Heart right ventricle (tissue), 16 donors: ENCODE measurements at regions not wholly inside any gene's neighbourhood (a gene's known extent, or its start where the extent isn't known, plus 50 kb on each side); places are given as distances from the start of the nearest gene placed in this dataset.

Experiments used
- ATAC-seq, 8 donors: fragments of 200-7000 bp; cut with Tn5 transposase; one replicate each; pipeline ENCODE4 v1.9.1; 2020; ENCODE audit warnings: mild to moderate bottlenecking in 8 of 8, moderate library complexity in 8 of 8, moderate number of reproducible peaks in 1 of 8
- DNase-seq, 2 donors: peaks; one replicate each; pipeline ENCODE4 v3.0.0-alpha.2; 2020
- H3K27ac ChIP-seq, 10 donors: fragments of 200-600 bp; sonication (generic) in 2 of 10; one replicate each; pipeline versions ENCODE4 v1.5.0 to v1.8.0; 2020 to 2022; ENCODE audit warnings: mild to moderate bottlenecking in 3 of 10
- H3K27me3 ChIP-seq, 7 donors: fragments of 200-600 bp; one replicate each; pipeline ENCODE4 v1.8.0; 2021 to 2022; ENCODE audit warnings: mild to moderate bottlenecking in 2 of 7
- H3K36me3 ChIP-seq, 9 donors: fragments of 200-600 bp; sonication (generic) in 1 of 9; one replicate each; pipeline versions ENCODE4 v1.5.0 to v1.8.0; 2020 to 2022; ENCODE audit warnings: mild to moderate bottlenecking in 2 of 9
- H3K4me1 ChIP-seq, 9 donors: fragments of 200-600 bp; sonication (generic) in 1 of 9; one replicate each; pipeline versions ENCODE4 v1.5.0 to v1.8.0; 2020 to 2022; ENCODE audit warnings: mild to moderate bottlenecking in 4 of 9
- H3K4me3 ChIP-seq, 10 donors: fragments of 200-600 bp; sonication (generic) in 2 of 10; one replicate each; pipeline versions ENCODE4 v1.5.0 to v1.8.0; 2020 to 2022; ENCODE audit warnings: mild to moderate bottlenecking in 7 of 10, moderate library complexity in 2 of 10
- H3K9me3 ChIP-seq, 11 donors: fragments of 200-600 bp in 10 of 11; sonication (generic) in 2 of 11; one replicate each; pipeline versions ENCODE4 v1.5.0 to v1.8.0; 2013 to 2022; ENCODE audit warnings: mild to moderate bottlenecking in 2 of 11, control low read depth in 1 of 11, moderate library complexity in 1 of 11
- WGBS, 2 donors: extraction: QIAGEN DNeasy Blood & Tissue Kit; methylation state at CpG; one replicate each; pipeline ENCODE4 v1.1.7; 2013; ENCODE audit warnings: inconsistent platforms in 1 of 2; 5-methylcytosine and 5-hydroxymethylcytosine counted together
- intact Hi-C, 10 donors: fragments of 100-400 bp; cut with DNase I; formaldehyde crosslinking; loops; one replicate each; pipeline versions ENCODE4 v1.11.1 to v1.14.2; 2022
- TF ChIP-seq, protein P1 (sequence below), 9 donors: fragments of 200-600 bp; sonication (generic) in 2 of 9; IDR thresholded peaks; one replicate each; pipeline versions ENCODE4 v1.5.0 to v1.8.0; 2021 to 2022; ENCODE audit warnings: antibody characterized with exemption in 9 of 9, mild to moderate bottlenecking in 5 of 9, moderate library complexity in 1 of 9
- donor health status: Arrhythmogenic right ventricular cardiomyopathy.
- donor health status: ischemic (EF 13 %, LVEDD 7.1; RV severe dilation, severe dysfunction).
- donor health status: healthy with polysubstance abuse.
- donor health status: DM: no; HTN: yes; CAD: no.
- donor health status: DM: no; HTN: no; CAD: no.
- donor health status: ischemic (EF 25% LVEDD 6.9; RV normal size, moderate dysfunction).
- donor health status: ischemic (EF 25% LVEDD 5.7; RV mildly dilated, moderate dysfunction).
- donor health status: healthy.
- donor health status: DM: yes; HTN: yes; CAD: no.
- donor health status: Ischemic cardiomyopathy.
- donor health status: ischemic (EF 35%, LVEDD 5.7; RV mildly dilated, moderate dysfunction).
- donor health status: nonischemic (EF 11% LVEDD 7.7; RV severe dilation, severe dysfunction).
- donor health status: DM: yes; HTN: yes; CAD: no.
- donor health status: PGD.
- donor health status: ischemic (EF 29% LVEDD 5.4; RV normal size, mild dysfunction).
- donor health status: nonischemic (EF 23%, LVEDD 6.1; RV moderate dilation, normal function).

GRCh38 chr5:42989190-42989589 is 50.9 kb downstream of the ANXA2R start:
- Histone ChIP-seq H3K9me3 (peaks cover 0 to 6% (median 0%) of the 10 kb centered on the region in 11 donors), H3K36me3 (peaks cover 0 to 5% (median 0%) of the 10 kb centered on the region in 9 donors), H3K27me3 (peaks cover 0 to 84% (median 50%) of the 10 kb centered on the region in 7 donors), H3K4me1 (peaks cover 0 to 77% (median 10%) of the 10 kb centered on the region in 9 donors), H3K27ac (peak overlapping the region in 1 of 10 donors; percentile 100), H3K4me3 (peak overlapping the region in 1 of 10 donors; percentile 76)
- DNase-seq: no peak
- 85 to 94% methylated on average over 1 of the region's 1 CpG for WGBS, 2 donors
- intact Hi-C loops: loop anchor here in 1 of 10 donors (10.0 kb wide), 1 partner anchor 84 kb away; no protein-coding TSS in a partner anchor
- TF ChIP-seq, protein P1, sequence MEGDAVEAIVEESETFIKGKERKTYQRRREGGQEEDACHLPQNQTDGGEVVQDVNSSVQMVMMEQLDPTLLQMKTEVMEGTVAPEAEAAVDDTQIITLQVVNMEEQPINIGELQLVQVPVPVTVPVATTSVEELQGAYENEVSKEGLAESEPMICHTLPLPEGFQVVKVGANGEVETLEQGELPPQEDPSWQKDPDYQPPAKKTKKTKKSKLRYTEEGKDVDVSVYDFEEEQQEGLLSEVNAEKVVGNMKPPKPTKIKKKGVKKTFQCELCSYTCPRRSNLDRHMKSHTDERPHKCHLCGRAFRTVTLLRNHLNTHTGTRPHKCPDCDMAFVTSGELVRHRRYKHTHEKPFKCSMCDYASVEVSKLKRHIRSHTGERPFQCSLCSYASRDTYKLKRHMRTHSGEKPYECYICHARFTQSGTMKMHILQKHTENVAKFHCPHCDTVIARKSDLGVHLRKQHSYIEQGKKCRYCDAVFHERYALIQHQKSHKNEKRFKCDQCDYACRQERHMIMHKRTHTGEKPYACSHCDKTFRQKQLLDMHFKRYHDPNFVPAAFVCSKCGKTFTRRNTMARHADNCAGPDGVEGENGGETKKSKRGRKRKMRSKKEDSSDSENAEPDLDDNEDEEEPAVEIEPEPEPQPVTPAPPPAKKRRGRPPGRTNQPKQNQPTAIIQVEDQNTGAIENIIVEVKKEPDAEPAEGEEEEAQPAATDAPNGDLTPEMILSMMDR (IDR thresholded peaks at IDR 0.05): no peak
- ATAC-seq: no peak

- intact Hi-C loops: loop anchor here in 1 of 10 donors (10.0 kb wide), 1 partner anchor 84 kb away; no protein-coding TSS in a partner anchor
- peaks cover 0 to 84% (median 44%) of the 10 kb centered on the region in 7 donors for H3K27me3 ChIP-seq
- DNase-seq (no peak), ATAC-seq (no peak)
- WGBS, 2 donors: 91 to 96% methylated on average over 2 of the region's 2 CpGs
- peaks cover 0 to 5% (median 0%) of the 10 kb centered on the region in 9 donors for H3K36me3 ChIP-seq
- H3K27ac ChIP-seq: no peak overlapping the region
- peaks cover 0 to 6% (median 0%) of the 10 kb centered on the region in 11 donors for H3K9me3 ChIP-seq
- peaks cover 0 to 72% (median 10%) of the 10 kb centered on the region in 9 donors for H3K4me1 ChIP-seq
- TF ChIP-seq, protein P1 (IDR thresholded peaks at IDR 0.05): no peak
- H3K4me3 ChIP-seq: no peak overlapping the region
Observed at GRCh38 chr5:42988568-42988967, 51.6 kb downstream of the ANXA2R start.

GRCh38 chr5:42985129-42986037 is 54.7 kb downstream of the ANXA2R start:
- Histone ChIP-seq H3K4me1 (peaks cover 0 to 53% (median 1%) of the 10 kb centered on the region in 9 donors), H3K9me3 (peaks cover 0 to 6% (median 0%) of the 10 kb centered on the region in 11 donors), H3K27ac (no peak overlapping the region), H3K27me3 (peaks cover 0 to 65% (median 12%) of the 10 kb centered on the region in 7 donors), H3K36me3 (peaks cover 0 to 5% (median 0%) of the 10 kb centered on the region in 9 donors), H3K4me3 (no peak overlapping the region)
- DNase-seq (no peak), ATAC-seq (no peak)
- intact Hi-C loops: loop anchor here in 1 of 10 donors (10.0 kb wide), 1 partner anchor 81 kb away; no protein-coding TSS in a partner anchor
- TF ChIP-seq, protein P1 (IDR thresholded peaks at IDR 0.05): no peak
- 84 to 85% methylated on average over 2 of the region's 2 CpGs for WGBS, 2 donors

- H3K27me3 ChIP-seq: peaks cover 0 to 55% (median 5%) of the 10 kb centered on the region in 7 donors
- TF ChIP-seq, protein P1 (IDR thresholded peaks at IDR 0.05): no peak
- H3K4me3 ChIP-seq: no peak overlapping the region
- ATAC-seq (no peak), DNase-seq (no peak)
- intact Hi-C loops: loop anchor here in 1 of 10 donors (10.0 kb wide), 1 partner anchor 80 kb away; no protein-coding TSS in a partner anchor
- H3K36me3 ChIP-seq: peaks cover 0 to 5% (median 0%) of the 10 kb centered on the region in 9 donors
- peaks cover 0 to 6% (median 0%) of the 10 kb centered on the region in 11 donors for H3K9me3 ChIP-seq
- peaks cover 0 to 43% (median 0%) of the 10 kb centered on the region in 9 donors for H3K4me1 ChIP-seq
- no peak overlapping the region for H3K27ac ChIP-seq
Observed at GRCh38 chr5:42984307-42984706, 55.8 kb downstream of the ANXA2R start.
